ENCODE measurements at regions not wholly inside any gene's neighbourhood (a gene's known extent, or its start where the extent isn't known, plus 50 kb on each side); places are given as distances from the start of the nearest gene placed in this dataset.
"Not testable (repeated sequence)": the region's sequence is repeated elsewhere in the genome, so short reads cannot be mapped to it uniquely, and the experiment has no call there.

- no peaks in the 10 kb centered on the region for H3K27me3 ChIP-seq (replicated peaks; ENCODE audit: control insufficient read depth, insufficient read depth, low read length)
- TF ChIP-seq, protein P1, sequence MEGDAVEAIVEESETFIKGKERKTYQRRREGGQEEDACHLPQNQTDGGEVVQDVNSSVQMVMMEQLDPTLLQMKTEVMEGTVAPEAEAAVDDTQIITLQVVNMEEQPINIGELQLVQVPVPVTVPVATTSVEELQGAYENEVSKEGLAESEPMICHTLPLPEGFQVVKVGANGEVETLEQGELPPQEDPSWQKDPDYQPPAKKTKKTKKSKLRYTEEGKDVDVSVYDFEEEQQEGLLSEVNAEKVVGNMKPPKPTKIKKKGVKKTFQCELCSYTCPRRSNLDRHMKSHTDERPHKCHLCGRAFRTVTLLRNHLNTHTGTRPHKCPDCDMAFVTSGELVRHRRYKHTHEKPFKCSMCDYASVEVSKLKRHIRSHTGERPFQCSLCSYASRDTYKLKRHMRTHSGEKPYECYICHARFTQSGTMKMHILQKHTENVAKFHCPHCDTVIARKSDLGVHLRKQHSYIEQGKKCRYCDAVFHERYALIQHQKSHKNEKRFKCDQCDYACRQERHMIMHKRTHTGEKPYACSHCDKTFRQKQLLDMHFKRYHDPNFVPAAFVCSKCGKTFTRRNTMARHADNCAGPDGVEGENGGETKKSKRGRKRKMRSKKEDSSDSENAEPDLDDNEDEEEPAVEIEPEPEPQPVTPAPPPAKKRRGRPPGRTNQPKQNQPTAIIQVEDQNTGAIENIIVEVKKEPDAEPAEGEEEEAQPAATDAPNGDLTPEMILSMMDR (IDR thresholded peaks at IDR 0.05; ENCODE audit: insufficient read depth, low read length, poor library complexity, severe bottlenecking), result no peak
- H3K36me3 ChIP-seq (ENCODE audit: control insufficient read depth, insufficient read depth, low read length), result no peaks in the 10 kb centered on the region
- no peak for DNase-seq (ENCODE audit: extremely low read depth, insufficient read length)
- no peak overlapping the region for H3K4me3 ChIP-seq (replicated peaks; ENCODE audit: low read depth, low read length)
Measured at GRCh38 chr13:66154354-66154753, 1075.8 kb downstream of the PCDH9 start.

- no peak for DNase-seq (ENCODE audit: extremely low read depth, insufficient read length)
- Histone ChIP-seq H3K36me3 (ENCODE audit: control insufficient read depth, insufficient read depth, low read length) (no peaks in the 10 kb centered on the region), H3K27me3 (replicated peaks; ENCODE audit: control insufficient read depth, insufficient read depth, low read length) (no peaks in the 10 kb centered on the region), H3K4me3 (replicated peaks; ENCODE audit: low read depth, low read length) (no peak overlapping the region)
- TF ChIP-seq, protein P1 (IDR thresholded peaks at IDR 0.05; ENCODE audit: insufficient read depth, low read length, poor library complexity, severe bottlenecking), result no peak
Measured at GRCh38 chr13:66152596-66152995, 1077.5 kb downstream of the PCDH9 start.

GRCh38 chr13:66144357-66144756 lies 1085.8 kb downstream of the PCDH9 start:
- not testable (repeated sequence) for H3K27me3 ChIP-seq (replicated peaks; ENCODE audit: control insufficient read depth, insufficient read depth, low read length); DNase-seq (ENCODE audit: extremely low read depth, insufficient read length); H3K36me3 ChIP-seq (ENCODE audit: control insufficient read depth, insufficient read depth, low read length)

DNA sequence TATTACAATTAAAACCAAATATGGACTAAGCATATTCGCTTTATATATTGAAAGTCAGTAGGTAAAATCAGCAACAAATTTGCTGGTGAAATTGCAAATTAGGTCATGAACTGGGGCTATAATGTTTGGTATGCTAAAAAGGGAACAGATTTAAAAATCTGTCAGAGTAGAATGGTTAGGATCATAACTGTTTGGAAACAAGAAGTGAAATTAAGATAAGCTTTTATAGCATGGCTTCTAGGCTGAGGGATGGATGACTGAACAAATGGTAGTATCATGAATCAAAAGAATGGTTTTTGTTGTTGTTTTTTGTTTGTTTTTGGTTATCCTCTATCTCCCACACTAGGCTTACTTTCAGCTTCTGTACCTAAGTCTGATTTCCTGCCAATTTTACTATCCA lies 1090.4 kb downstream of the PCDH9 start:
- DNase-seq (ENCODE audit: extremely low read depth, insufficient read length), result no peak
- H3K4me3 ChIP-seq (replicated peaks; ENCODE audit: low read depth, low read length), result no peak overlapping the region
- H3K36me3 ChIP-seq (ENCODE audit: control insufficient read depth, insufficient read depth, low read length), result no peaks in the 10 kb centered on the region
- no peaks in the 10 kb centered on the region for H3K27me3 ChIP-seq (replicated peaks; ENCODE audit: control insufficient read depth, insufficient read depth, low read length)
- TF ChIP-seq, protein P1 (IDR thresholded peaks at IDR 0.05; ENCODE audit: insufficient read depth, low read length, poor library complexity, severe bottlenecking), result no peak

More at GRCh38 chr13:66144357-66144756, 1085.8 kb downstream of the PCDH9 start:
- not testable (repeated sequence) for H3K4me3 ChIP-seq (replicated peaks; ENCODE audit: low read depth, low read length)

- TF ChIP-seq, protein P1 (IDR thresholded peaks at IDR 0.05; ENCODE audit: insufficient read depth, low read length, poor library complexity, severe bottlenecking), result no peak
- no peak for DNase-seq (ENCODE audit: extremely low read depth, insufficient read length)
- Histone ChIP-seq H3K36me3 (ENCODE audit: control insufficient read depth, insufficient read depth, low read length) (no peaks in the 10 kb centered on the region), H3K27me3 (replicated peaks; ENCODE audit: control insufficient read depth, insufficient read depth, low read length) (no peaks in the 10 kb centered on the region), H3K4me3 (replicated peaks; ENCODE audit: low read depth, low read length) (no peak overlapping the region)
Measured at GRCh38 chr13:66139250-66139649, 1090.9 kb downstream of the PCDH9 start.

- TF ChIP-seq, protein P1 (IDR thresholded peaks at IDR 0.05; ENCODE audit: insufficient read depth, low read length, poor library complexity, severe bottlenecking), result no peak
- no peak for DNase-seq (ENCODE audit: extremely low read depth, insufficient read length)
- Histone ChIP-seq H3K27me3 (replicated peaks; ENCODE audit: control insufficient read depth, insufficient read depth, low read length) (no peaks in the 10 kb centered on the region), H3K4me3 (replicated peaks; ENCODE audit: low read depth, low read length) (no peak overlapping the region), H3K36me3 (ENCODE audit: control insufficient read depth, insufficient read depth, low read length) (no peaks in the 10 kb centered on the region)
Measured at GRCh38 chr13:66138172-66138811, 1091.8 kb downstream of the PCDH9 start.
